OCI-LY1 (cell line): ENCODE measurements at regions not wholly inside any gene's neighbourhood (a gene's known extent, or its start where the extent isn't known, plus 50 kb on each side); places are given as distances from the start of the nearest gene placed in this dataset.

ENCODE experiments used
- H2AFZ ChIP-seq: fragments of 200-600 bp; sonication (generic), shearing (Covaris generic); 2 replicates; pipeline ENCODE4 v1.6.0; 2014; ENCODE audit warnings: antibody characterized with exemption, mild to moderate bottlenecking, low read length
- H3F3A ChIP-seq: fragments of 200-600 bp; sonication (generic), shearing (Covaris generic); 2 replicates; pipeline ENCODE4 v1.6.0; 2014; ENCODE audit warnings: mild to moderate bottlenecking, antibody characterized with exemption, low read length, moderate library complexity; ENCODE audit not compliant: insufficient read depth
- H3K27ac ChIP-seq: fragments of 200-600 bp; sonication (generic); 2 replicates; pipeline ENCODE4 v1.5.1; 2014; ENCODE audit warnings: low read length, mixed run types, mild to moderate bottlenecking, low read depth; ENCODE audit not compliant: poor library complexity, severe bottlenecking
- H3K27me3 ChIP-seq: fragments of 200-600 bp; sonication (generic); 2 replicates; pipeline ENCODE4 v1.6.0; 2014; ENCODE audit warnings: antibody characterized with exemption, mild to moderate bottlenecking, low read length, moderate library complexity; ENCODE audit not compliant: insufficient read depth
- H3K36me3 ChIP-seq: fragments of 200-600 bp; sonication (generic); 2 replicates; pipeline ENCODE4 v1.6.1; 2014; ENCODE audit warnings: mild to moderate bottlenecking, antibody characterized with exemption, low read length, moderate library complexity, mixed read lengths; ENCODE audit not compliant: insufficient read depth
- H3K4me1 ChIP-seq: fragments of 200-600 bp; sonication (generic); 2 replicates; pipeline ENCODE4 v1.5.1; 2014; ENCODE audit warnings: mild to moderate bottlenecking, low read length, moderate library complexity; ENCODE audit not compliant: insufficient read depth, severe bottlenecking
- H3K4me2 ChIP-seq: fragments of 200-600 bp; sonication (generic), shearing (Covaris generic); 2 replicates; pipeline ENCODE4 v1.6.1; 2014; ENCODE audit warnings: low read length
- H3K4me3 ChIP-seq: fragments of 200-600 bp; sonication (generic); 2 replicates; pipeline ENCODE4 v1.5.1; 2014; ENCODE audit warnings: low read length, low read depth, mild to moderate bottlenecking, mixed read lengths; ENCODE audit not compliant: poor library complexity, severe bottlenecking
- H3K79me2 ChIP-seq: fragments of 200-600 bp; shearing (Covaris generic); 2 replicates; pipeline ENCODE4 v1.6.1; 2016; ENCODE audit warnings: mixed run types, low read length, mixed read lengths; ENCODE audit not compliant: insufficient read depth
- H3K9ac ChIP-seq: fragments of 200-600 bp; sonication (generic), shearing (Covaris generic); 2 replicates; pipeline ENCODE4 v1.6.1; 2014; ENCODE audit warnings: mild to moderate bottlenecking, low read length, mixed read lengths
- H3K9me2 ChIP-seq: fragments of 200-600 bp; sonication (generic), shearing (Covaris generic); 2 replicates; pipeline ENCODE4 v1.6.1; 2014; ENCODE audit warnings: low read depth, mild to moderate bottlenecking, low read length, mixed read lengths
- H3K9me3 ChIP-seq: fragments of 200-600 bp; shearing (Covaris generic); 2 replicates; pipeline ENCODE4 v1.6.1; 2014; ENCODE audit warnings: low read length, mixed read lengths
- H4K20me1 ChIP-seq: fragments of 200-600 bp; sonication (generic), shearing (Covaris generic); 2 replicates; pipeline ENCODE4 v1.6.0; 2016; ENCODE audit warnings: mild to moderate bottlenecking, low read length; ENCODE audit not compliant: insufficient read depth
- EZH2 ChIP-seq: fragments of 200-600 bp; sonication (generic), shearing (Covaris generic); IDR thresholded peaks from 2 replicates; pipeline ENCODE4 v1.8.0; 2017; ENCODE audit warnings: borderline replicate concordance, mixed run types, mild to moderate bottlenecking, antibody characterized with exemption, low read length, moderate library complexity, mixed read lengths
- TF ChIP-seq, protein P1 (sequence below): fragments of 200-600 bp; sonication (generic), shearing (Covaris generic); IDR thresholded peaks from 2 replicates; pipeline ENCODE4 v1.5.1; 2017; ENCODE audit warnings: mild to moderate bottlenecking, antibody characterized with exemption, low read length, moderate library complexity, mixed read lengths

DNA sequence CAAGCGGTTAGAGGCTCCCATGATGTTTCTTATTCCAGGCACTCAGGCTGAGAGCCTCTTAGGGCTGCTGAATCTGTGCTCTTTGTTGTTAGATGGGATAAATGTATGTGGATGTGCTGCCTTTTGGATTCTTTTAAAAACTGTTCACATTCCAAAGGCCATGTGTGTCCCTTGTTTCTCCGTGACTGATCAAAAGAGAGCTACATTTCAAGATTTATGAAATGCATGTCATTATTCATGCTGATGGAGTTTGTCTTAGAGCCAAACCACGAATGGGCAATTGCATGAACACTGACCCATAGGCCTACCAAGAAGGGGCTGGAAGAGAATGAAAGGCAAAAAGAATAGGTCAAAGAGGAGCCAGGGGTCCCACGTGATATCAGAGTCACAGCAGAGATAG lies 104.9 kb upstream of the TSHZ2 start:
- Histone ChIP-seq H3K27me3 (no peaks in the 10 kb centered on the region), H3K36me3 (no peaks in the 10 kb centered on the region), H3K9me2 (no peaks in the 10 kb centered on the region), H3K4me2 (no peak overlapping the region), H3K27ac (no peak overlapping the region), H3K9me3 (no peaks in the 10 kb centered on the region), H3F3A (no peaks in the 10 kb centered on the region), H3K79me2 (no peaks in the 10 kb centered on the region), H2AFZ (no peak overlapping the region), H3K4me3 (no peak overlapping the region), H3K9ac (no peak overlapping the region), H4K20me1 (no peaks in the 10 kb centered on the region), H3K4me1 (no peaks in the 10 kb centered on the region)
- TF ChIP-seq EZH2, result no peak
- TF ChIP-seq, protein P1, sequence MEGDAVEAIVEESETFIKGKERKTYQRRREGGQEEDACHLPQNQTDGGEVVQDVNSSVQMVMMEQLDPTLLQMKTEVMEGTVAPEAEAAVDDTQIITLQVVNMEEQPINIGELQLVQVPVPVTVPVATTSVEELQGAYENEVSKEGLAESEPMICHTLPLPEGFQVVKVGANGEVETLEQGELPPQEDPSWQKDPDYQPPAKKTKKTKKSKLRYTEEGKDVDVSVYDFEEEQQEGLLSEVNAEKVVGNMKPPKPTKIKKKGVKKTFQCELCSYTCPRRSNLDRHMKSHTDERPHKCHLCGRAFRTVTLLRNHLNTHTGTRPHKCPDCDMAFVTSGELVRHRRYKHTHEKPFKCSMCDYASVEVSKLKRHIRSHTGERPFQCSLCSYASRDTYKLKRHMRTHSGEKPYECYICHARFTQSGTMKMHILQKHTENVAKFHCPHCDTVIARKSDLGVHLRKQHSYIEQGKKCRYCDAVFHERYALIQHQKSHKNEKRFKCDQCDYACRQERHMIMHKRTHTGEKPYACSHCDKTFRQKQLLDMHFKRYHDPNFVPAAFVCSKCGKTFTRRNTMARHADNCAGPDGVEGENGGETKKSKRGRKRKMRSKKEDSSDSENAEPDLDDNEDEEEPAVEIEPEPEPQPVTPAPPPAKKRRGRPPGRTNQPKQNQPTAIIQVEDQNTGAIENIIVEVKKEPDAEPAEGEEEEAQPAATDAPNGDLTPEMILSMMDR, result no peak

DNA sequence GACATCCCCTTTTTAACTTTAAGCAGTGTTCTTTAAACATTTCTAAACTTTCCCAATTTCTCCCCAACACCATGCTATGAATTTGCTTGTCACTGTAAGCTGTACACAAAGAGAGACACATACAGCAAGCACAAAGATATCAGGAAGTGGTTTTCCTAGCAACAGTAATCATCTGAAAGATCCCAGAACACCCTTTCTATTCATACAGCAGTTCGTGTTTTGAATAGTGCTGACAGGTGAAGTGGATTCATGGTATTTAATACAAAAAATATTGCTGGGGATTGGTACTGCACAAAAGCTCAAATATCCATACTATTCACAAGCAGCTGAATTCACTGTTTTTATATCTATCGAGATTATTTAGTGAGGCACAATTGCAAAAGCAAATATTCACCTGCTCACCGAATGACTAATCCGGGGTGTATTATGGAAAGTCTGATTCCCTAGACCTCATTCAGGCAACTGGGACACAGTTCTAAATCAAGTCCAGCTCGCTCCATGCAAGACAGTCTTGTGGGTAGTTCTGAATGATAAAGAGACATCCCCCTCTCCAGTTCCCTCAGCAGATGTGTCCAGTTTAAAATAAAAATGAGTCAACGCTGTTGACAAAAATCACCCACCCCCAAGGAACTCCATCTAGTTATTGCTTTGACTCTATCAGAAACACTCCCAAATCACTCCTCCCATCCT lies 107.1 kb upstream of the TSHZ2 start:
- Histone ChIP-seq H2AFZ (no peak overlapping the region), H3K9me3 (no peaks in the 10 kb centered on the region), H3K36me3 (no peaks in the 10 kb centered on the region), H3K27me3 (no peaks in the 10 kb centered on the region), H3K4me2 (no peak overlapping the region), H3K79me2 (no peaks in the 10 kb centered on the region), H4K20me1 (no peaks in the 10 kb centered on the region), H3K27ac (no peak overlapping the region), H3K9me2 (no peaks in the 10 kb centered on the region), H3K4me3 (no peak overlapping the region), H3K4me1 (no peaks in the 10 kb centered on the region), H3F3A (no peaks in the 10 kb centered on the region), H3K9ac (no peak overlapping the region)
- TF ChIP-seq EZH2, result no peak

DNA sequence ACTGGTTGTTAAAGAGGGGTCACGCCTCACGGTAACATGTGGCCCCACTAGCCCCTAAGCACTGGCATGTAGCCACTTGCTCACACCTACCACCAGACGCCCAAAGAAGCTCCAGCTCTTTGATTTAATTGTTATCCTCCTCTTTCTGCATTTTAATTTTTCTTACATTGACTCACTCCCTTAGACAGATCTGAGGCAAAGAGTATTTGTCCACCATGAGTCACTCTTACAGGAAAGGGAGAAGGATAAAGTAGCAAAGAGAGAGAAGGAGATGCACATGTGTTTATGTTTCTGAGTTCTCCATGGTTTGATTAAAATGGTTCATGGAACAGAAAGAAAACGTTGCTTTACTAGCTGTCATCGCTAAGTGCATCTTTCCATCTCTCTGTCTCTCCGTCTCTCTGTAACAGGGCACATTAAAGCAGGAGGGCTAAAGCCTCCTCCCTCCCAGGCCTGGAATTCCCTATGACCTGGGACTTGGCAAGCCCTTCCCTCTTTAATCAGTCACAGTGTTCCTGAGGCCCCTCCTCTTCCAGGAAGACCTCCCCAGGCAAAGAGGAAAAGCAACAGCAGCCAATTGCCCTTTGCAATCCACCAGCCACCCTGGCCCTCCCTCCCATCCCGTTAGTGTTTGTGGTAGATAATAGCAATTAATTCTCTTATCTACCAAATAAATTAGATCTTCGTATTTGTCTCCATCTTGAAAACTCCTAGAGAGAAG lies 112.8 kb upstream of the TSHZ2 start:
- no peak overlapping the region for H3K4me2 ChIP-seq
- no peaks in the 10 kb centered on the region for H3K9me2 ChIP-seq
- H3K9ac ChIP-seq, result no peak overlapping the region
- H3K36me3 ChIP-seq, result no peaks in the 10 kb centered on the region
- H3F3A ChIP-seq, result no peaks in the 10 kb centered on the region
- H4K20me1 ChIP-seq, result no peaks in the 10 kb centered on the region
- no peaks in the 10 kb centered on the region for H3K9me3 ChIP-seq
- no peaks in the 10 kb centered on the region for H3K4me1 ChIP-seq
- H3K27me3 ChIP-seq, result no peaks in the 10 kb centered on the region
- no peak overlapping the region for H3K27ac ChIP-seq
- H3K79me2 ChIP-seq, result no peaks in the 10 kb centered on the region
- H3K4me3 ChIP-seq, result no peak overlapping the region
- no peak for TF ChIP-seq EZH2
- TF ChIP-seq, protein P1, result no peak
- no peak overlapping the region for H2AFZ ChIP-seq
